ENCODE measurements at regions not wholly inside any gene's neighbourhood (a gene's known extent, or its start where the extent isn't known, plus 50 kb on each side); places are given as distances from the start of the nearest gene placed in this dataset.

GRCh38 chr6:54440549-54440948 is 132.3 kb downstream of the TINAG start:
- TF ChIP-seq GATA1 (IDR thresholded peaks at IDR 0.05; ENCODE audit: low read depth, low read length), result no peak
- no peak for TF ChIP-seq POLR2A (IDR thresholded peaks at IDR 0.05; ENCODE audit: low read length)
- DNase-seq, result no peak

- TF ChIP-seq GATA1 (IDR thresholded peaks at IDR 0.05; ENCODE audit: low read depth, low read length), result no peak
- no peak for TF ChIP-seq POLR2A (IDR thresholded peaks at IDR 0.05; ENCODE audit: low read length)
Observed at GRCh38 chr6:54441020-54441419, 132.8 kb downstream of the TINAG start.

DNA sequence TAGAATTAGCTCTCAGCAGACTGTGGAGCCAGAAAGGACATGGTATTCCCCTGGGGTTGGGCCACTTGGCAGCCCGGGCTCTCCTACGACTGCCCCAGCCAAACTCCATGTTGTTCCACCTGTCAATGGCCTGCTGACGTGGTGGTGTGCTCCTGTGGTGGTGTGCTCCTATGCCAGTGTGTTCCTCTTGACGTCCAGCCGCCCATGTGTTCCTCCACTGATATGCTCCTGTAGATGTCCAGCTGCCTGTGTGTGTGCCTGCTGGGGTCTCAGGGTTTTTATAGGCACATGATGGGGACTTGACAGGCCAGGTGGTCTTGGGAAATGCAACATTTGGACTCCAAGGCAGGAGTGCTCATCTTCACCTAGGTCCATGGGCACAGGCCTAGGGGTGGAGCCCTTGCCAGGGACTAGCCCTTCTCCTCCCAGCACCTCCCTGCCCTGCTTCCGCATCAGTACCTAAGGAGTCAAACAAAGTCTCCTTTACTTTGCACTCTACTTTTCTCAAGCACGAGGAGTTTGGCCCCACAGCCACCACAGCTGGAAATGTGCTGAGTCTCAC is 133.5 kb downstream of the TINAG start:
- no peak for TF ChIP-seq POLR2A (IDR thresholded peaks at IDR 0.05; ENCODE audit: low read length)
- TF ChIP-seq GATA1 (IDR thresholded peaks at IDR 0.05; ENCODE audit: low read depth, low read length), result no peak
- DNase-seq, result no peak

More at GRCh38 chr6:54441020-54441419, 132.8 kb downstream of the TINAG start:
- no peak for DNase-seq

GRCh38 chr6:54445207-54445606 is 137.0 kb downstream of the TINAG start:
- DNase-seq, result no peak
- no peak for TF ChIP-seq GATA1 (IDR thresholded peaks at IDR 0.05; ENCODE audit: low read depth, low read length)

GRCh38 chr6:54448617-54449016 is 140.4 kb downstream of the TINAG start:
- TF ChIP-seq POLR2A (IDR thresholded peaks at IDR 0.05; ENCODE audit: low read length) (no peak), GATA1 (IDR thresholded peaks at IDR 0.05; ENCODE audit: low read depth, low read length) (no peak)
- DNase-seq, result no peak

DNA sequence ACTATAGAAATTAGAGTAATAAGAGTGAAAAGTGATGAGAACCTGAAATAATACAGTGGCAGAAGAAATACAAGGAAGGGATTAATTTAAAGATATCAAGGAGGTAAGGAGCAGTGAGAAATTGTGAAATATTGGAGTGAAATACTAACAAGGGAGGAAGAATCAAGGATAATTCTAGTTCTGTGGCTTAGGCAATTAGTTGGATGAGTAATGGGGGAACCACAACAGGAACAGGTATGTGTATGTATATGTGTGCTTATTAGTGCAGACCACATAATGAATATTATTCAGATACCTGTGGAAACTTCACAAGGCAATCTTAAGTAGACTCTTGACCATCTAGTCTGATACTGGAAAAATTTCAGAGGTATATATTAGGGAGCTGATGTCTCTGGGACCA is 143.3 kb downstream of the TINAG start:
- DNase-seq, result no peak
- no peak for TF ChIP-seq POLR2A (IDR thresholded peaks at IDR 0.05; ENCODE audit: low read length)
- no peak for TF ChIP-seq GATA1 (IDR thresholded peaks at IDR 0.05; ENCODE audit: low read depth, low read length)

DNA sequence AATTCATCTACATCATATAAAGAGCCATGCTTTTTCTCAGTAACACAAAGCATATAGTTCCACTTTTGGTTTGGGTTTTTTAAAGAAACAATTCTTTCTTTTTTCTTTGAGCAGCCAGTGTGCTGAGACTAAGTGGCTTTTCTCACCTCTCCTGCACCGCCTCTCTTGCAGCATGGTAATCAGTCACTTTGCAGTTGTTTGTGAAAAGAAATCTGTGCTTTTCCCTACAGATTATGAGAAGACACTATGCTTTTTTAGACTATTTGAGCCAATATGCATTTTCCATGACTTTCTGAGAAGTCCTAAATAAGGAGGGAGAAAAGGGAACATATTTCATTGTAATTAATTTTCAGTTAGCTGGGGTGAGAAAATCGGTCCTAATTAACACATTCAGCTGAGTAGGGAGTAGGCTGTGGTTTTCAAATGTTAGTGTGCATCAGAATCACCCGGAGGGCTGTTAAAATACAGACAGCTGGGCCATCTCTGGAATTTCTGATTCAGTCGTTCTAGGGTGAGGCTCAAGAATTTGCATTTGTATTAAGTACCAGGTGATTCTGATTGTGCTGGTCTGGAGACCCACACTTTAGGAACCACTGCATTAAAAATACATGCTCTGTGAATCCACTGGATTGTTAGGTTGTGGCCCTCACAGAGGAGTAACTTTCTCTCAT is 155.2 kb downstream of the TINAG start:
- DNase-seq, result no peak
- TF ChIP-seq POLR2A (IDR thresholded peaks at IDR 0.05; ENCODE audit: low read length) (no peak), GATA1 (IDR thresholded peaks at IDR 0.05; ENCODE audit: low read depth, low read length) (no peak)

DNA sequence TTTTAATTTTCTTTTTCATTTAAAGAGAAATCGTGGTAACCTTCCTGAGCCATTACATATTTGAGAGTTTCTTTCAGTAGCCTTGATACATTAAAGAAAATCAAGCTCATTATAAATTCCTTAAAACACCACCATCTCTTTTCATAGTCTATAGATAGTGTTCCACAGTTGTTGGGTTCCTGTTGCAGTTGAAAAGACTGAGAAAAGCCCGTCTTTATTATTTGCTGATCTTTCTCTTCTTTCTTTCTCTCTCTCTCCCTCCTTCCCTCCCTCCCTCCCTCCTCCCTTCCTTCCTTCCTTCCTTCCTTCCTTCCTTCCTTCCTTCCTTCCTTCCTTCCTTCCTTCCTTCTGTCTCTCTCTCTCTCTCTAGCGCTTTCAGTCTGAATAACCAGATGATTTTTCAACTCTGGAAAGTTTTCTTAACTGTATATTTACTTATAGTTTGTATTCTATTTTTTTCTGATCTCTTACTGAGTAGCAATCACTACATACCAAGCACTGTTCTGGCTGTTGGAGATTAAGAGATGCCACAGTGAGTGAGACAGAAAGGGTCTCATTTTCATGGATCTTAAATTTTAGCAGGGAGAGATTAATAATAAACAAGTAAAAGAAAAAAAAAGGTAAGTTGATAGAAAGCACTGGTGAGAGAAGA is 157.5 kb downstream of the TINAG start:
- no peak for DNase-seq

DNA sequence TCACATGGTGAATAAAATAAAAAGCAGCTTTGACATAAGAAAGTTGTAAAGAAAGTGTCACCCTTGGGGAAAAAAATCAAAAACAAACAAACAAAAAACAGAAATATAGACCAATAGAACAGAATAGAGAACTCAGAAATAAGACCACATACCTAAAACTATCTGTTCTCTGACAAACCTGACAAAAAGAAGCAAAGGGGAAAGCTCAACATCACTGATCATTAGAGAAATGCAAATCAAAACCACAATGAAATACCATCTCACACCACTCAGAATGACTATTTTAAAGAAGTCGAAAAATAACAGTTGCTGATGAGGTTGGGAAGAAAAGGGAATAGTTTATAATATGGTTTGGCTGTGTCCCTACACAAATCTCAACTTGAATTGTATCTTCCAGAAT is 159.1 kb downstream of the TINAG start:
- TF ChIP-seq POLR2A (IDR thresholded peaks at IDR 0.05; ENCODE audit: low read length) (no peak), GATA1 (IDR thresholded peaks at IDR 0.05; ENCODE audit: low read depth, low read length) (no peak)
- DNase-seq, result no peak

More for the DNA sequence above, 157.5 kb downstream of the TINAG start:
- TF ChIP-seq POLR2A (IDR thresholded peaks at IDR 0.05; ENCODE audit: low read length), result no peak
- TF ChIP-seq GATA1 (IDR thresholded peaks at IDR 0.05; ENCODE audit: low read depth, low read length), result no peak

- TF ChIP-seq POLR2A (IDR thresholded peaks at IDR 0.05; ENCODE audit: low read length), result no peak
- no peak for TF ChIP-seq GATA1 (IDR thresholded peaks at IDR 0.05; ENCODE audit: low read depth, low read length)
- DNase-seq, result no peak
Observed at GRCh38 chr6:54473328-54473727, 165.1 kb downstream of the TINAG start.

DNA sequence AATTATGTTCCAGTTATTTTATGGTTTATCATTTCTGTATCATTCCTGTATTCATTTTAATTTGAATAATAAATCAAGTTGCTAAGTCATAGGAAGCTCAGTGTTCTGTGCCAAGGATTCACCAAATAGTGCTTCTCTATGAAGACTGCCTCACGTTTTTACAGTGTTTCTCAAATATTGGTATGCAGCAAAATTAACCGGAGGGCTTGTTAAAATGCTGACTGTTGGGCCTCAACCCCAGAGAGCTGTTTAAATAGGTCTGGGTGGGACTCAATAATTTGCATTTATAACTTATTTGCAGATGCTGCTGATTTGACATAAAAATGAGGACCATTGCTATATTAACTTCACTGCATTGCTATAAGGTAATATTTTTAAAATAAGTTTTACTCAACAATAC is 166.7 kb downstream of the TINAG start:
- TF ChIP-seq POLR2A (IDR thresholded peaks at IDR 0.05; ENCODE audit: low read length), result no peak
- TF ChIP-seq GATA1 (IDR thresholded peaks at IDR 0.05; ENCODE audit: low read depth, low read length), result no peak
- no peak for DNase-seq

GRCh38 chr6:54481091-54481490 is 172.8 kb downstream of the TINAG start:
- DNase-seq, result no peak
- TF ChIP-seq GATA1 (IDR thresholded peaks at IDR 0.05; ENCODE audit: low read depth, low read length) (no peak), POLR2A (IDR thresholded peaks at IDR 0.05; ENCODE audit: low read length) (no peak)

- TF ChIP-seq GATA1 (IDR thresholded peaks at IDR 0.05; ENCODE audit: low read depth, low read length), result no peak
- TF ChIP-seq POLR2A (IDR thresholded peaks at IDR 0.05; ENCODE audit: low read length), result no peak
- DNase-seq, result no peak
Observed at GRCh38 chr6:54491431-54491830, 183.2 kb downstream of the TINAG start.

- TF ChIP-seq GATA1 (IDR thresholded peaks at IDR 0.05; ENCODE audit: low read depth, low read length), result no peak
- no peak for TF ChIP-seq POLR2A (IDR thresholded peaks at IDR 0.05; ENCODE audit: low read length)
Observed at GRCh38 chr6:54493138-54493537, 184.9 kb downstream of the TINAG start.

DNA sequence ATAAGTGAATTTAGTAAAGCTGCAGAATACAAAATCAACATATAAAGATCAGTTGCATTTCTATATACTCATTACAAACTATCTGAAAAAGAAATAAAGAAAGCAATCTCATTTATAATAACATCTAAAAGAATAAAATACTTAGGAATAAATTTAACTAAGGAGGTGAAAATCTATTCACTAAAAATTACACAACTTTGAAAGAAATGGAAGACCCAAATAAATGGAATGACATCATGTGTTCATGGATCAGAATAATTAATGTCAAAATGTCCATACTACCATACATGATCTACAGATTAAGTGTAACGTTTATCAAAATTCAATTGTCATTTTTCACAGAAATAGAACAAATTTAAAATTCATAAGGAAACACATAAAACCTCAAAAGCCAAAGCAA is 194.9 kb downstream of the TINAG start:
- DNase-seq, result no peak
- TF ChIP-seq GATA1 (IDR thresholded peaks at IDR 0.05; ENCODE audit: low read depth, low read length) (no peak), POLR2A (IDR thresholded peaks at IDR 0.05; ENCODE audit: low read length) (no peak)

More at GRCh38 chr6:54493138-54493537, 184.9 kb downstream of the TINAG start:
- DNase-seq, result no peak

Measured in erythroblast (primary cell).